ENCODE measurements at regions not wholly inside any gene's neighbourhood (a gene's known extent, or its start where the extent isn't known, plus 50 kb on each side); places are given as distances from the start of the nearest gene placed in this dataset.
A peak's percentile ranks its signal among the peaks of the same experiment; 100 is the strongest.

DNA sequence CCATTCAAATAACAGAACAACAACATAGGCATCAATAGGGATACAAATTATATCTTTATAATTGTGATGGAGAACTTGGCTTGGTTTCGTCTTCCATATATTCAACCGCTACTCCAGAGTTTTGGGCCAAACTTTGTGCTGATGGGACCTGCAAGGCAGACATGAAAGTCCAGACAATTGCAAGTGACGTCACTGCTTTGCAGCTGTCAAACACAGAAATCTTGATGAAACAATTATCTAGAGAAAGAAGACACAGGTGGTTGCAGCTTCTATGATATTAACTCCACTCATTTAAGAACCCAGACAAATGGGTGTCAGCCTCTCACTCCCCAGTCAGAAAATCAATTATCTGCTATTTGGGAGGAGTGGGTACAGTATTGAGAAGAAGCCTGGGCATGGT is 390.6 kb downstream of the NUF2 start:
- TF ChIP-seq POLR2AphosphoS5 (IDR thresholded peaks at IDR 0.05) (no peak), POLR2A (IDR thresholded peaks at IDR 0.05) (no peak)
- TF ChIP-seq, protein P1, sequence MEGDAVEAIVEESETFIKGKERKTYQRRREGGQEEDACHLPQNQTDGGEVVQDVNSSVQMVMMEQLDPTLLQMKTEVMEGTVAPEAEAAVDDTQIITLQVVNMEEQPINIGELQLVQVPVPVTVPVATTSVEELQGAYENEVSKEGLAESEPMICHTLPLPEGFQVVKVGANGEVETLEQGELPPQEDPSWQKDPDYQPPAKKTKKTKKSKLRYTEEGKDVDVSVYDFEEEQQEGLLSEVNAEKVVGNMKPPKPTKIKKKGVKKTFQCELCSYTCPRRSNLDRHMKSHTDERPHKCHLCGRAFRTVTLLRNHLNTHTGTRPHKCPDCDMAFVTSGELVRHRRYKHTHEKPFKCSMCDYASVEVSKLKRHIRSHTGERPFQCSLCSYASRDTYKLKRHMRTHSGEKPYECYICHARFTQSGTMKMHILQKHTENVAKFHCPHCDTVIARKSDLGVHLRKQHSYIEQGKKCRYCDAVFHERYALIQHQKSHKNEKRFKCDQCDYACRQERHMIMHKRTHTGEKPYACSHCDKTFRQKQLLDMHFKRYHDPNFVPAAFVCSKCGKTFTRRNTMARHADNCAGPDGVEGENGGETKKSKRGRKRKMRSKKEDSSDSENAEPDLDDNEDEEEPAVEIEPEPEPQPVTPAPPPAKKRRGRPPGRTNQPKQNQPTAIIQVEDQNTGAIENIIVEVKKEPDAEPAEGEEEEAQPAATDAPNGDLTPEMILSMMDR (IDR thresholded peaks at IDR 0.05) = no peak
- H3K36me3 ChIP-seq = no peaks in the 10 kb centered on the region
- DNase-seq (ENCODE audit: low spot score) = no peak
- H3K4me3 ChIP-seq = no peak overlapping the region
- no peaks in the 10 kb centered on the region for H3K9me3 ChIP-seq
- no peaks in the 10 kb centered on the region for H3K27me3 ChIP-seq (replicated peaks; ENCODE audit: insufficient read depth)
- H3K27ac ChIP-seq = no peak overlapping the region
- no peaks in the 10 kb centered on the region for H3K4me1 ChIP-seq (replicated peaks)
- intact Hi-C loops (cut with DNase I) = no loop called here
- 88% methylated on average over 3 of the region's 3 CpGs for WGBS

GRCh38 chr1:163720294-163720693 is 398.5 kb downstream of the NUF2 start:
- no peak overlapping the region for H3K4me3 ChIP-seq
- intact Hi-C loops (cut with DNase I) = no loop called here
- DNase-seq (ENCODE audit: low spot score) = no peak
- H3K4me1 ChIP-seq (replicated peaks) = no peaks in the 10 kb centered on the region
- 89% methylated on average over 3 of the region's 3 CpGs for WGBS
- TF ChIP-seq POLR2AphosphoS5 (IDR thresholded peaks at IDR 0.05) (no peak), POLR2A (IDR thresholded peaks at IDR 0.05) (no peak)
- TF ChIP-seq, protein P1 (IDR thresholded peaks at IDR 0.05) = no peak
- no peaks in the 10 kb centered on the region for H3K36me3 ChIP-seq
- no peaks in the 10 kb centered on the region for H3K9me3 ChIP-seq
- H3K27me3 ChIP-seq (replicated peaks; ENCODE audit: insufficient read depth) = no peaks in the 10 kb centered on the region
- H3K27ac ChIP-seq = no peak overlapping the region

DNA sequence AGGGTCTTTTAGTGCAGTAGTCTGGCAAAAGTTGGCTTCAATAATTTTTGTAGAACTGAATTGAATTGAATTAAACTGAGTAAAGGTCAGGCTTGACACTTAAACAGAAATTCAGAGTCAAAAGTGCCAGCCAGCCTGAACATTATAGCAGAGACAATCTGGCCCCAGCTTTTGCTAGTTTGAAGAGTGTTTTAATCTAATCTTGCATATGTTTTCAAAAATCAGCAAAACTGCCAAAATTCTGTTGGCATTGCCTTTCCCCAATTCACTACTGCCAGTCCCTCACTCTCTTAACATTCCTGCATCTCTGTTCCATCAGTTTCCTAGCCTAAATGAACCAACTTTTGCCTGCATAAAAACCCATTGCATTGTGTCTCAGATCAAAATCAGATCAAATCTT is 403.8 kb downstream of the NUF2 start:
- Histone ChIP-seq H3K27ac (no peak overlapping the region), H3K27me3 (replicated peaks; ENCODE audit: insufficient read depth) (no peaks in the 10 kb centered on the region), H3K4me1 (replicated peaks) (no peaks in the 10 kb centered on the region), H3K36me3 (no peaks in the 10 kb centered on the region), H3K9me3 (no peaks in the 10 kb centered on the region), H3K4me3 (no peak overlapping the region)
- intact Hi-C loops (cut with DNase I) = no loop called here
- DNase-seq (ENCODE audit: low spot score) = no peak
- TF ChIP-seq POLR2AphosphoS5 (IDR thresholded peaks at IDR 0.05) (no peak), POLR2A (IDR thresholded peaks at IDR 0.05) (no peak)
- TF ChIP-seq, protein P1 (IDR thresholded peaks at IDR 0.05) = no peak

DNA sequence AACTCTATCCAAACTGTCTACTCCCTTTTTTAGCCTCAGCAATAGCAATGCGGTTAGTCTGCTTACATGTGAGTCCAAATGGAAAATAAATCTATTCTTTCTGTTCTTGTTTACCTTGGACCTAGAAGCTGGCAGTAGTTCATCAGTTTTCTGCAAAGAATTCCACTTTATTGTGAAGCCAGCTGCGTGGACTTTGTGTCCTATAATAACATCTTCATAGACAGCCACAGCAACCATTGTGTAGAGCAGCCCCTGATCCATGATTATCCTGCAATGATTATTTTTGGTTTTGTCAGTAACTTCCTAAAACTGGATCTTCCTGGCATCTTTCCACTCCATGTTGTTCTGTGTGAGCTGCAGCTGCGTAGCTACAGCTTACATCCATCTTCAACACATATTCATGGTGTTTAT is 408.7 kb downstream of the NUF2 start:
- WGBS = 6% methylated on average over 3 of the region's 3 CpGs
- no peaks in the 10 kb centered on the region for H3K4me1 ChIP-seq (replicated peaks)
- TF ChIP-seq, protein P1 (IDR thresholded peaks at IDR 0.05) = no peak
- peak; percentile 39 for TF ChIP-seq POLR2AphosphoS5 (IDR thresholded peaks at IDR 0.05)
- H3K27ac ChIP-seq = no peak overlapping the region
- no peaks in the 10 kb centered on the region for H3K27me3 ChIP-seq (replicated peaks; ENCODE audit: insufficient read depth)
- H3K36me3 ChIP-seq = no peaks in the 10 kb centered on the region
- no peak overlapping the region for H3K4me3 ChIP-seq
- DNase-seq (ENCODE audit: low spot score) = peak; percentile 6
- intact Hi-C loops (cut with DNase I) = no loop called here
- H3K9me3 ChIP-seq = no peaks in the 10 kb centered on the region

DNA sequence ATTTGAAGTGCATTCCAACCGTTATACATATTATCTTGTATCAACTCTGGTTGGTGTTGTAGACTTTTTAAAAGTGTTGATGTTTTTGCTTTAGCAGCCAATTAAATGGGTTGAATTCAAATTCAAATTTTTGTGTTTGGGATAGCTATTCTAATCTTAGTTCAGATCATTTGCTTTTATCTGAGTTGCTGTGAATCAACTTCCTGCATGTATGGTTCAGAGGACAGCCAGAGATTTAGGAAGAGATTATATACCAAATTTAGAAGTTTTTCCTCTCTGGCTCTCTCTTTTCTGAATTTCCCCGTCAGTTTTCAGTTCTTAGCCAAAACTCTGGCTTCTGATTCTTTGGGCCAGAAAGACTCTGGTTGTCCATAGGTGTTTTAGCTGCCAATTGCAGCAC is 415.5 kb downstream of the NUF2 start:
- 34% methylated on average over 2 of the region's 2 CpGs for WGBS
- H3K27ac ChIP-seq = no peak overlapping the region
- no peaks in the 10 kb centered on the region for H3K36me3 ChIP-seq
- no peak overlapping the region for H3K4me3 ChIP-seq
- no peaks in the 10 kb centered on the region for H3K4me1 ChIP-seq (replicated peaks)
- H3K27me3 ChIP-seq (replicated peaks; ENCODE audit: insufficient read depth) = no peaks in the 10 kb centered on the region
- no peaks in the 10 kb centered on the region for H3K9me3 ChIP-seq
- intact Hi-C loops (cut with DNase I) = no loop called here
- TF ChIP-seq, protein P1 (IDR thresholded peaks at IDR 0.05) = no peak
- TF ChIP-seq POLR2A (IDR thresholded peaks at IDR 0.05) (no peak), POLR2AphosphoS5 (IDR thresholded peaks at IDR 0.05) (no peak)
- DNase-seq (ENCODE audit: low spot score) = no peak

Measured in prostate gland (tissue), 2 donors.